Vagina (tissue), 2 donors: ENCODE measurements at regions not wholly inside any gene's neighbourhood (a gene's known extent, or its start where the extent isn't known, plus 50 kb on each side); places are given as distances from the start of the nearest gene placed in this dataset.

Source experiments
- DNase-seq, 2 donors: peaks; one replicate each; pipeline ENCODE4 v3.0.0-alpha.2; 2017; ENCODE audit errors: extremely low spot score in 2 of 2
- H3K27ac ChIP-seq: fragments of 200-600 bp; sonication (generic); one replicate; pipeline ENCODE4 v1.5.1; 2019
- H3K27me3 ChIP-seq: fragments of 200-600 bp; sonication (generic); one replicate; pipeline ENCODE4 v1.5.1; 2019
- H3K36me3 ChIP-seq, 2 donors: fragments of 200-600 bp; sonication (generic); one replicate each; pipeline ENCODE4 v1.5.1; 2017 to 2019
- H3K4me1 ChIP-seq: fragments of 200-600 bp; sonication (generic); one replicate; pipeline ENCODE4 v1.5.1; 2019
- H3K4me3 ChIP-seq, 2 donors: fragments of 200-600 bp; sonication (generic); 1 replicate in 1 of 2; 2 replicates in 1 of 2; pipeline ENCODE4 v1.5.1; 2016 to 2019
- H3K9me3 ChIP-seq: fragments of 200-600 bp; sonication (generic); one replicate; pipeline ENCODE4 v1.5.1; 2019
- POLR2A ChIP-seq, 2 donors: fragments of 450-650 bp; IDR thresholded peaks; one replicate each; pipeline ENCODE4 v1.6.1; 2017; ENCODE audit warnings: antibody characterized with exemption in 2 of 2, mild to moderate bottlenecking in 2 of 2, moderate library complexity in 2 of 2
- POLR2AphosphoS5 ChIP-seq, 2 donors: sonication (generic); formaldehyde crosslinking; IDR thresholded peaks; one replicate each; pipeline ENCODE4 v1.9.0; 2017; ENCODE audit warnings: antibody characterized with exemption in 2 of 2, mild to moderate bottlenecking in 2 of 2, low read depth in 1 of 2; ENCODE audit not compliant: insufficient read depth in 1 of 2
- intact Hi-C: fragments of 100-400 bp; cut with DNase I; formaldehyde crosslinking; loops from one replicate; pipeline ENCODE4 v1.15.1; 2023
- TF ChIP-seq, protein P1 (sequence below), 3 experiments: fragments of 450-650 bp in 2 of 3; fragments of 200-600 bp in 1 of 3; sonication (generic) in 1 of 3; IDR thresholded peaks; one replicate each; pipeline ENCODE4 v1.5.1; 2017 to 2019; ENCODE audit warnings: antibody characterized with exemption in 3 of 3, mild to moderate bottlenecking in 2 of 3, moderate library complexity in 2 of 3

DNA sequence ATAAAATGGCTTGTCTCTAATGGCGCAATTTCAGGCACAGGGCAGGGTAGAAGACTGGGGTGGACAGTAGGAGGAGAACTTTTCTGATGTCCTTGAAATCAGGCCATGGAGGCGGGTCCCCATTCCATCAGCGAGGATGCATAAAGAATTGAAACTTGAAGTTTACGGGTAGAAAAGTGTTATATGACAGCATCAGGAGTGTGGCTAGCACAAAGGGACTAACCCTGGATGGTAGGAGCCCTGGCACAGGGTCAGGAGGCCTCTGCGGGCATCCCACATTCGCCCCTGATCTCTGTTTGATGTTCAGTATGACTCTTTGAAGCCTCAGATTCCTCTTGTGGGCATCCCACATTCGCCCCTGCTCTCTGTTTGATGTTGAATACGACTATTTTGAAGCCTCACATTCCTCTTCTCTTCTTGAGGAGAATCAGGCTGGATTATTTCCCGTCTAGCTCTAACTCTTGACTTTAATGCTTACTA is 94.8 kb upstream of the ADRA1B start:
- no peak for DNase-seq
- intact Hi-C loops, result no loop called here

DNA sequence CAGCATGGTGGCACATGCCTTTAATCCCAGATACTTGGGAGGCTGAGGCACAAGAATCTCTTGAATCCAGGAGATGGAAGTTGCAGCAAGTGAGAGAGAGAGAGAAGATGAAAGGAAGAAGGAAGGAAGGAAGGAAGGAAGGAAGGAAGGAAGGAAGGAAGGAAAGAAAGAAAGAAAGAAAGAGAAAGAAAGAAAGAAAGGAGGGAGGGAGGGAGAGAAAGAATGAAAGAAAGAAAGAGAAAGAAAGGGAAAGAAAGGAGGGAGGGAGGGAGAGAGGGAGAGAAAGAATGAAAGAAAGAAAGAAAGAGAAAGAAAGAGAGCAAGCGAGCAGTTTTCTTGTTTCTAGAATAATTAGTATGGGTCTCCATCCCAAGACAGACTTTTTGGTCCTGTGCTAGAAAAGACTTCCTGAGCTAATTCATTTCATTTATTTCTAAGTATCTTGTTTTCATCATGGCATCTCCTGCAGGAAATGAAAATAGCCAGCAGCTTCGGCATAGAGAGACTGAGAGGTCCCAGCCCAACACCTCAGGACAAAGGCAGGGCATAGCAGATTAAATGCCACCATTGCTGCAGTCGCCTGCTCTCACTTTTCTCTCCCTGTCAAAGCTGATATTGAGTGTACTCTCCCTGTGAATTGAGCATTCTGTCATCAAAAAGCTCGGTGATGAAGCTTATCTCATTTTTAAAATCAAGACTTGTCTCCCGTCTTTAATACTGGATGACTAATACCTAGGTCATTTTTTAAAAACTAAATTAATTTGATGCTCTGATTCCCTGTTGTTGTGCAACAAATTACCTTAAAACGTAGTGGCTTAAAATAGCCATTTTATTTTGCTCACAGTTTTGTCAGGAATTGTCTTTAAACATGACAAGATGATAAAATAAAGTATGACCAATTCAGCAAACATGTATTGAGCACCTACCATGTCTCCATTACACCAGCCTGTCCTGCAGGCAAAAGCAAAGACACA is 91.8 kb upstream of the ADRA1B start:
- Histone ChIP-seq H3K27me3 (no peaks in the 10 kb centered on the region), H3K27ac (no peak overlapping the region), H3K36me3 (no peaks in the 10 kb centered on the region), H3K4me3 (no peak overlapping the region), H3K4me1 (peaks cover 9% of the 10 kb centered on the region), H3K9me3 (no peaks in the 10 kb centered on the region)
- TF ChIP-seq, protein P1, sequence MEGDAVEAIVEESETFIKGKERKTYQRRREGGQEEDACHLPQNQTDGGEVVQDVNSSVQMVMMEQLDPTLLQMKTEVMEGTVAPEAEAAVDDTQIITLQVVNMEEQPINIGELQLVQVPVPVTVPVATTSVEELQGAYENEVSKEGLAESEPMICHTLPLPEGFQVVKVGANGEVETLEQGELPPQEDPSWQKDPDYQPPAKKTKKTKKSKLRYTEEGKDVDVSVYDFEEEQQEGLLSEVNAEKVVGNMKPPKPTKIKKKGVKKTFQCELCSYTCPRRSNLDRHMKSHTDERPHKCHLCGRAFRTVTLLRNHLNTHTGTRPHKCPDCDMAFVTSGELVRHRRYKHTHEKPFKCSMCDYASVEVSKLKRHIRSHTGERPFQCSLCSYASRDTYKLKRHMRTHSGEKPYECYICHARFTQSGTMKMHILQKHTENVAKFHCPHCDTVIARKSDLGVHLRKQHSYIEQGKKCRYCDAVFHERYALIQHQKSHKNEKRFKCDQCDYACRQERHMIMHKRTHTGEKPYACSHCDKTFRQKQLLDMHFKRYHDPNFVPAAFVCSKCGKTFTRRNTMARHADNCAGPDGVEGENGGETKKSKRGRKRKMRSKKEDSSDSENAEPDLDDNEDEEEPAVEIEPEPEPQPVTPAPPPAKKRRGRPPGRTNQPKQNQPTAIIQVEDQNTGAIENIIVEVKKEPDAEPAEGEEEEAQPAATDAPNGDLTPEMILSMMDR (IDR thresholded peaks at IDR 0.05), result no peak
- TF ChIP-seq POLR2AphosphoS5 (IDR thresholded peaks at IDR 0.05; ENCODE audit: insufficient read depth in 1 of 2, low read depth in 1 of 2), result no peak
- TF ChIP-seq POLR2A (IDR thresholded peaks at IDR 0.05), result no peak
- intact Hi-C loops, result no loop called here
- no peak for DNase-seq

More for the DNA sequence above, 94.8 kb upstream of the ADRA1B start:
- Histone ChIP-seq H3K9me3 (no peaks in the 10 kb centered on the region), H3K27me3 (no peaks in the 10 kb centered on the region), H3K4me3 (no peak overlapping the region), H3K27ac (no peak overlapping the region), H3K4me1 (peaks cover 14% of the 10 kb centered on the region), H3K36me3 (no peaks in the 10 kb centered on the region)
- TF ChIP-seq POLR2A (IDR thresholded peaks at IDR 0.05) (no peak), POLR2AphosphoS5 (IDR thresholded peaks at IDR 0.05; ENCODE audit: insufficient read depth in 1 of 2, low read depth in 1 of 2) (no peak)
- TF ChIP-seq, protein P1 (IDR thresholded peaks at IDR 0.05), result no peak

GRCh38 chr5:159825551-159826051 is 90.7 kb upstream of the ADRA1B start:
- TF ChIP-seq, protein P1 (IDR thresholded peaks at IDR 0.05), result no peak
- TF ChIP-seq POLR2A (IDR thresholded peaks at IDR 0.05) (no peak), POLR2AphosphoS5 (IDR thresholded peaks at IDR 0.05; ENCODE audit: insufficient read depth in 1 of 2, low read depth in 1 of 2) (no peak)
- intact Hi-C loops, result no loop called here
- Histone ChIP-seq H3K4me3 (no peak overlapping the region), H3K4me1 (peaks cover 9% of the 10 kb centered on the region), H3K9me3 (no peaks in the 10 kb centered on the region), H3K27ac (no peak overlapping the region), H3K27me3 (no peaks in the 10 kb centered on the region), H3K36me3 (no peaks in the 10 kb centered on the region)
- no peak for DNase-seq

GRCh38 chr5:159826351-159827214 is 89.7 kb upstream of the ADRA1B start:
- intact Hi-C loops, result no loop called here
- Histone ChIP-seq H3K27ac (no peak overlapping the region), H3K27me3 (no peaks in the 10 kb centered on the region), H3K4me1 (peaks cover 9% of the 10 kb centered on the region), H3K9me3 (no peaks in the 10 kb centered on the region), H3K36me3 (no peaks in the 10 kb centered on the region), H3K4me3 (no peak overlapping the region)
- no peak for DNase-seq
- TF ChIP-seq POLR2AphosphoS5 (IDR thresholded peaks at IDR 0.05; ENCODE audit: insufficient read depth in 1 of 2, low read depth in 1 of 2) (no peak), POLR2A (IDR thresholded peaks at IDR 0.05) (no peak)
- TF ChIP-seq, protein P1 (IDR thresholded peaks at IDR 0.05), result no peak
